GM10248 (cell line): ENCODE measurements at regions not wholly inside any gene's neighbourhood (a gene's known extent, or its start where the extent isn't known, plus 50 kb on each side); places are given as distances from the start of the nearest gene placed in this dataset.

Experiments
- CTCF ChIA-PET: fragments of 300-600 bp; sonication (Branson Sonifier 250); formaldehyde crosslinking; extraction: SDS; loops from one replicate; lab custom pipeline; 2021; ENCODE audit warnings: antibody characterized with exemption; lab: Yijun Ruan, JAX
- POLR2A ChIA-PET: fragments of 350-650 bp; sonication (Branson Sonifier 250); formaldehyde crosslinking; extraction: SDS; loops from one replicate; lab custom pipeline; 2020; ENCODE audit warnings: antibody characterized with exemption; lab: Yijun Ruan, JAX
- DNase-seq: peaks from one replicate; pipeline ENCODE4 v3.0.0; 2012; ENCODE audit errors: extremely low spot score
- CTCF ChIP-seq: IDR thresholded peaks from 2 replicates; pipeline ENCODE4 v1.5.1; 2012; ENCODE audit warnings: mild to moderate bottlenecking, low read depth; ENCODE audit errors: extremely low read depth, missing control alignments, control extremely low read depth

- CTCF ChIA-PET = interaction anchor here (1.6 kb wide), 1 partner anchor 14 kb away, joined by 4 read pairs; no protein-coding TSS in a partner anchor
Measured at GRCh38 chr2:128708106-128708816, 389.6 kb upstream of the HS6ST1 start.

GRCh38 chr2:128710242-128710641 is 391.6 kb upstream of the HS6ST1 start:
- ChIA-PET CTCF (interaction anchor here (1.7 to 1.8 kb wide), 2 partner anchors 9 to 10 kb away, joined by 4 to 5 read pairs; no protein-coding TSS in a partner anchor), POLR2A (no interaction called here)
- DNase-seq = no peak
- no peak for TF ChIP-seq CTCF

More at GRCh38 chr2:128708106-128708816, 389.6 kb upstream of the HS6ST1 start:
- no peak for TF ChIP-seq CTCF
- POLR2A ChIA-PET = no interaction called here
- no peak for DNase-seq

- TF ChIP-seq CTCF = no peak
- POLR2A ChIA-PET = no interaction called here
- CTCF ChIA-PET = interaction anchor here (1.7 to 1.8 kb wide), 2 partner anchors 9 to 10 kb away, joined by 4 to 5 read pairs; no protein-coding TSS in a partner anchor
- DNase-seq = no peak
Measured at GRCh38 chr2:128710729-128711128, 392.1 kb upstream of the HS6ST1 start.

- DNase-seq = no peak
- ChIA-PET POLR2A (no interaction called here), CTCF (interaction anchor here (0.8 to 1.5 kb wide), 3 partner anchors 25 to 683 kb away, joined by 3 read pairs; no protein-coding TSS in a partner anchor)
- no peak for TF ChIP-seq CTCF
Measured at GRCh38 chr2:128714285-128714684, 395.6 kb upstream of the HS6ST1 start.

GRCh38 chr2:128714851-128715312 is 396.2 kb upstream of the HS6ST1 start:
- ChIA-PET POLR2A (no interaction called here), CTCF (no interaction called here)
- no peak for DNase-seq
- no peak for TF ChIP-seq CTCF

- DNase-seq = no peak
- POLR2A ChIA-PET = no interaction called here
- CTCF ChIA-PET = interaction anchor here (1.2 to 3.1 kb wide), 2 partner anchors 13 to 21 kb away, joined by 4 to 8 read pairs; no protein-coding TSS in a partner anchor
- TF ChIP-seq CTCF = no peak
Measured at GRCh38 chr2:128715360-128715759, 396.7 kb upstream of the HS6ST1 start.
